ENCODE measurements at regions not wholly inside any gene's neighbourhood (a gene's known extent, or its start where the extent isn't known, plus 50 kb on each side); places are given as distances from the start of the nearest gene placed in this dataset.

DNA sequence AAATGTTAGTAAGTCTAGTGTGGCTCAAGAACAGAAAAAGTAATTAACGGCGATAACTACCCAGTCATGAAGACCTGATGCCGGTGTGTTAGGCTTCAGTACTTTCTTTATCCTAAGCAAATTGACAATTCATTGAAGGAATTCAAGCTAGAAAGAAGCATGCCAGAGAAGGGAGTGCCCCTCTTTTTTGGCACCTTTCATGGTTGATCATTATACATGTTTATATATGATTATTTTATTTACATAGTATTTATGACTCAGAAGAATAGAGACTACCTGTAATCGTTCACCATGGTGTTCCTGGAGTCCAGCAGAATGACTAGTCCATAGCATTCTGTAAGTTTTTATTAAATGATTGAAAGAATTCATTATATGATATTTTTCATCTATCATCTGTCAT, 548.3 kb upstream of the SLIT2 start:
- DNase-seq (ENCODE audit: low spot score) = no peak

DNA sequence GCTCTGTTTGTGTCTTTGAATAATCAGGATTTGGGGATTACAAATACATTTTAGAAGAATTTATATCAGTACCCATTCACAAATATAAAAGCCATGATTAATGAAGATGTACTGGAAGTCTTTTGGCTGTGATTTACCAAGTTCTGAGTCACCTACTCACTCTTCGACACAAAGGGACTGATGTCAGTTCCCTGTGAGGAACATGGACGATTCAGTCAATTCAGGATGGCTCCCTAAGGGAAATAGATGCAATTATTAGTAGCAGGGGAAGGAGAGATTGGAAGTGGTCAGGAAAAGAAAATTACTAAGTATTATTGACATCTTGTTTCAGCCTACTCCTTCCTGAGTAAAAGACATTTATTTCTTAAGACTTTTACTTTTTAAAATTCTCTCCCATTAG, 550.7 kb upstream of the SLIT2 start:
- no peak for DNase-seq (ENCODE audit: low spot score)

DNA sequence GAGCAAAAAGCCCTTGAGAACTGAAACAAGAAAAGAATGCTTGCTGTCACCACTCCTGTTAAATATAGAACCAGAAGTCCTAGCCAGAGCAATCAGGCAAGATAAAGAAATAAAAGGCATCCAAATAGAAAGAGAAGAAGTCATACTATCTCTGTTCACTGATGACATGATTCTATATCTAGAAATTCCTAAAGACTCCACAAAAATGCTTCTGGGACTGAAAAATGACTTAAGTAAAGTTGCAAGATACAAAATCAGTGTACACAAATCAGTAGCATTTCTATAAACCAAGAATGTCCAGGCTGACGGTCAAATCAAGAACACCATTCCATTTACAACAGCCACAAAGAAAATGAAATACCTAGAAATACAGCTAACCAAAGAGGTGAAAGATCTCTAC, 552.7 kb upstream of the SLIT2 start:
- DNase-seq (ENCODE audit: low spot score) = no peak

DNA sequence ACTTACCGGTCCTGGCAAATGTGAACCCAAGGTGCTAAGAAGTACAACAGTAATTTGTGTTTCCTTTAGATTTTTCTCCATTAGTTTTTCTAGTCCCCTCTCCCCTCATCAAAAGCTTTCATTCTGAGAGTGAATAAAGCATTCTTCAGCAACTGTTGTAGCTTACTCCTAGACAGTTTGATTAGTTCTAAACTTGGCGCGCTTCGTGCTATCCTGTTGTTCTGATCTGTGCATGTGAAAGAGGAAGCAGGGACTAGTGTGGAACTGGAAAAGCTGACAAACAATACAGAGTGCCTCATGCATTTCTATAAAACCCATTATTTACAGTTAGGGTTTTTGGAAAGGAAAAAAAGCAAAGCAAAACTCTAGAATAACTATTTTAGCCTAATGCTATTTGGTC, 556.9 kb upstream of the SLIT2 start:
- DNase-seq (ENCODE audit: low spot score) = peak; percentile 3

DNA sequence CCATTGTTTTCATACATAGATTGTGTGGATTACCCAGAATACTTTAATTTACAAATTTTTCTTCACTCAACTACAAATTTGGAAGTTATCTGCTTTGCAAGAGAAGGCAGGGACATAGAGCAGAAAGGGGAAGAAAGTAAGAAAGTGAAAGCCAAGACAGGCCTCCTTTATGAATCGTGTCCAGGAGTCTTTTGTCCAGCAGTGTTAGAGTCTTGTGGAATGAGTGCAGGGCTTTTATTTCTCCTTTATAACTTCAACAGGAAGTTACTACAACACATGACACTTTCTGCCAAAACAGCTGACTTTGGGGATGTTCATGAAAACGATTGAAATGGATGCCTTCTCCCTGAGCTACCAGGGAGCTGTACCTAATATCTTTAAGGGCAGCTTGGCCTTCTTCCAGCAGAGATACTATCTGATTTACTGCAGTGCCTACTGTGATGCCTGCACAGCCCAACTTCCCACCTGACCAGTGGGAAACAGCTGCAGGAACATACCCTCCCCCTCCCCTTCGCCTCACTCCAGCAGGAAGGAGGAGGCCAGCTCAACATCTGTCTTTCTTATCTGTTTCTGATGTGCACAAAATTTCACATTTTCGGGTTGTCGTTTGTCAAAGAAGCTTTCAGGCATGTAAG, 557.7 kb upstream of the SLIT2 start:
- no peak for DNase-seq (ENCODE audit: low spot score)

DNA sequence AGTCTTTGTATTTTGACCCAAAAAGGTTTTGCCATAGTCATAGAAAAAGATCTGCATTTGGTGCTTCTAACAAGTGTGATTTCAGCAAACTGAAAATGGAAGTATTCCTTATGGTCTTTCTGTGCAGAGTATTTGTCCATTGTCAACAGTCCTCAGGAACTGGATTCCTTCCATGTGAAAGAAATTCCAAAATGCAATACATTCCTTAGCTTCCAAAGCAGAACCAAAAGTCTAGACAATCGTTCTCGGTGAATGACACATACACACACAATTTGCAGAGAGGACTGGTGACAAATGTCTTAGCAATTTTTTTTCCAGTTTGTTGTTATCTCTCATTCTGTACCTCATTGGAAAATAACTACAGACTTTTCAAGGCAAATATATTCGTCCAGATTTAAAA, 562.2 kb upstream of the SLIT2 start:
- no peak for DNase-seq (ENCODE audit: low spot score)

DNA sequence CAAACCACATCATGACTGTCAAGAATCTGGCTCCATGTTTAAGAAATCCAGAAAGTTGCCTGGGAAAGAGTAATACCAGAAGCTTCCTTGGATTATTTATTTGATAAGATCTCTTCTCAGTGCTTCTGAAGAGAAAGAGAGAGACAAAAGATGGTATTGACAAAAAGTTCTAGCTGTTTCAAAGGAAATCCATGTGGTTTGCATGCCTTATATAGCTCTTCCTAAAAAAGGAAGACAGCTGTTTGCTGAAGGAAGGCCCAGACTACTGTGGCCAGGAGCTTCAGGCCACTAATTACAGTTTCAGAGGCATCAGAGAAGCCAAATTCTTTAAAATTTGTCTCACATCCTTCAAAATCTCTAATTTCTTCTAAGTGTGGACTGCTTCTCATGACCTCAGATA, 565.2 kb upstream of the SLIT2 start:
- DNase-seq (ENCODE audit: low spot score) = no peak

DNA sequence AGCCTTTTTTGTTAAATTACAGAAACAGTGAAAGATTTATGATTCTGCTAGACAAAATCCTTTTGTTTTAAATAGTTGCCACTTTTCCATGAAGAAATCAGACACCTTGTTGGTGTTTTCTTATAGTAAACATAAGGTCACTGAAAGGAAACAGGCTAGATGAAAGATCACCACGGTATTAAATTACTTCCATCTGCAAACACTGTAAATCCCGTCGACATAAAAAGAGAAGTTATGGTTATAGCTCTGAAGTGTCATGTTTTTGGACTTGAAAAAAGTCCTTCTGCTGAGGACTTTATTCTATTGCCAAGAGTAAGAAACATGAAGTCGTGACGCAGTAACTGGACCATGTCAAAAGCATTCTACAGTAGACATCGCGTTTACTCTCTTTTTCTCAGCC, 567.6 kb upstream of the SLIT2 start:
- DNase-seq (ENCODE audit: low spot score) = no peak

DNA sequence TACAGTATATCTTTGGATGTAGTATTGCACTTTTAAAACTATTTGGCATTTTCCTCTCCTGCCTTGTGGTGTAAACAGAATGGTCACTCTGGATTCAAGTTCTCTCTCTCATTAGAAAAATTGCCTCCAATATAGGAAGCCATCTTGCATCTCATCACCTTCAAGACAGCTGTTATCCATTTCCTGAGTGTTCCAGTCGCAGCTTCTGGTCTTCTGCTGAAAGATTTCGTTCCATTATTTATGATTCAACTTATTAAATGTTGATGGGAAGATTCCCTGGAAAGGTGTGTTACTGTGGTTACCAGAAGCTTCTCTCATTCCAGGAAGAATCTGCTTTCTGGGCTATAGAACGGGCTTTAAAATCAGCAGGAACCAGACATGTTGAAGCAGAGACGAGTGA, 568.3 kb upstream of the SLIT2 start:
- DNase-seq (ENCODE audit: low spot score) = no peak

DNA sequence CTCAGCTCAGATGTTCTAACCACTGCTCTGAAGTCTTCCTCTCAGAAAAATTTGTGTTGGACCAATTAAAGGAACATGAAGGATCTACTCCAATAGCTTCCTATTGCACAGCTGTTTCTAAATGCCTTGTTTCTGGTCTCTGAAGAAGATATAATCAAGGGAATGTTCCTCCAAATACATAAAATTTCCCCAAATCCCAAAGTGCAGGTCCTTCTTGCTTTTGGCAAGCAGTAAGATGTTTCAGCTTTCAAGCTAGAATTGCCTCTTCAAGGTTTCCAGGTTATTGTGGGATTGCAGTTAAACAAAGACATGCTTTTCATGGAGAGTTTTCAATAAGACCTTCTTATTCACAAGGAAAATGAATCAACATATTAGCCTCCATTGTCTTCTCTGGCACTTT, 574.5 kb upstream of the SLIT2 start:
- no peak for DNase-seq (ENCODE audit: low spot score)

DNA sequence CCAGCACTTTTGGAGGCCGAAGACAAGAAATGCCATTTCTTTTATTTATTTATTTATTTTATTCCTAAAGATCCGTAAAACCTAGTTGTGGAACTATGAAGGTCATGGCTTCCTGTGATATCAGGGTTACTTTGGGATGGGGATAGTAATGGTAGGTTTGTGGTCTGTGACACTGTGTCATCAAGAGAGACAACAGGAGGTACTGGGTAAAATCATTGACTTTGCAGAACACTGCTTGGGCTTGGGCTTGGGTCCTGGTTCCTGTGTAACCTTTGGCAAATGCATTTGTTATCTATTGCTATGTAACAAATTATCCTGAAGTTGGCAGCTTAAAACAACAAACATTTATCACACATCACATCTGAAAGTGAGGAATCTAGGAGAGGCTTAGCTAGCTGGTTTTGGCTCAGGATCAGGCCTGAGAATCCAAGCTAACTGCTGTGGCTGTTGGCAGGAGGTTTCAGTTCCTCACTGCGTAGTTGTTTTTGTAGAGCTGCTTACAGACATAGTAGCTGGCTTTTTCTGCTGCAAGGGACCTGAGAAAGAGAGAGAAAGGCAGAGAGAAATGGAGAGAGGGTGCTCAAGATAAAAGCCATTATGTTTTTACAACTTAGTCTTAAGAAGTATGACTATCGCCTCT, 576.4 kb upstream of the SLIT2 start:
- no peak for DNase-seq (ENCODE audit: low spot score)

DNA sequence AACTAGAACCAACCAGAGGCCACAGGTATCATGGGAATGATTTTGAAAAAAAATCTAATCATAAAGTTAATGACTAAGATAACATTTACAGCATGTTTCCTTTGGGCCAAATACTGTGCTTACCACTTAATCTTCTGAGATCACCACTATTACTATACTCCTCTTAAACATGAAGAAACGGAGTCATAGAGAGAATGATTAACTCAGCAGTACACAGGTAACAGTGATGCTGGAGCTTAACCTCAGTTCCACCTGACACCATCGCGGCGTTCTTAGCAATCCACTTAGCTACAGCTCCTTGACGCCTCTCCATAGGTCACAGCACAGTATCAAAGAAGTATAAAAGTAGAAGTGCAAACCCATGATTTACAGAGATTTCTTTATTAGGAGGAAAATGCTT, 592.6 kb upstream of the SLIT2 start:
- no peak for DNase-seq (ENCODE audit: low spot score)

DNA sequence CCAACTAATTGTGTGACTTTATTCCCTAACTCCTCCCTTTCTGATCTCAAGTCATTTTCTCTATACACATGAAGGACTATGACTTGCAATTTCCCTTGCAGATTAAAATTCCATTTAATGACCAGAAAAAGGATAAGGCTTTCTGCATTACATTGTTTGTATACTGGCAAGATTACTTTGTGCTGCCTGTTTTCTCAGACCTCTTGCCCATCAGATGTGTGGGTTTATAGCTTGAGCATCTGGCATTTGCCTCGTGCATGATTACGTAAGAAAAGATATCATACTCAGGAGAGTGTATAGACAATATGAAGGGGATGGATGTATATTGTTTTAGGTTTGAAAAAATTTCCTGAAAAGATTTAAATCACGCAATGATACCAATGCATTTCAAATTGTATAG, 593.8 kb upstream of the SLIT2 start:
- DNase-seq (ENCODE audit: low spot score) = no peak

DNA sequence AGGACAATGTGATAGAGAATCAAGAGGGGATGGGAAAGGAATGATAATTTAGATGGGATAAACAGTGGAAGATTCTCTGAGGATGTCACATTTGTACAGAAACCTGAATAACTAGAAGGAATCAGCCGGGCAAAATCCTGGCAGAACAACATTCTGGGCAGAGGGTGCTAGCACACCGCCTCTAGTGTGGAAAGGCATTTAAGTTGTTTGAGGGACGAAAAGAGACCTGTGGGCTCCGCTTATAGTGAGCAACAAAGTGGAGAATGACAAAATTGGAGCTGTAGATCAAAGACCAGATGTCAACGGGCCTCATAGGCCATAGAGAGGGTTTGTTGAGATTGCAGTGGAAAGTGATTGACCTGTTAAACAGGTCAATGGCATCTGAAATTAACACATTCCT, 596.0 kb upstream of the SLIT2 start:
- DNase-seq (ENCODE audit: low spot score) = no peak

DNA sequence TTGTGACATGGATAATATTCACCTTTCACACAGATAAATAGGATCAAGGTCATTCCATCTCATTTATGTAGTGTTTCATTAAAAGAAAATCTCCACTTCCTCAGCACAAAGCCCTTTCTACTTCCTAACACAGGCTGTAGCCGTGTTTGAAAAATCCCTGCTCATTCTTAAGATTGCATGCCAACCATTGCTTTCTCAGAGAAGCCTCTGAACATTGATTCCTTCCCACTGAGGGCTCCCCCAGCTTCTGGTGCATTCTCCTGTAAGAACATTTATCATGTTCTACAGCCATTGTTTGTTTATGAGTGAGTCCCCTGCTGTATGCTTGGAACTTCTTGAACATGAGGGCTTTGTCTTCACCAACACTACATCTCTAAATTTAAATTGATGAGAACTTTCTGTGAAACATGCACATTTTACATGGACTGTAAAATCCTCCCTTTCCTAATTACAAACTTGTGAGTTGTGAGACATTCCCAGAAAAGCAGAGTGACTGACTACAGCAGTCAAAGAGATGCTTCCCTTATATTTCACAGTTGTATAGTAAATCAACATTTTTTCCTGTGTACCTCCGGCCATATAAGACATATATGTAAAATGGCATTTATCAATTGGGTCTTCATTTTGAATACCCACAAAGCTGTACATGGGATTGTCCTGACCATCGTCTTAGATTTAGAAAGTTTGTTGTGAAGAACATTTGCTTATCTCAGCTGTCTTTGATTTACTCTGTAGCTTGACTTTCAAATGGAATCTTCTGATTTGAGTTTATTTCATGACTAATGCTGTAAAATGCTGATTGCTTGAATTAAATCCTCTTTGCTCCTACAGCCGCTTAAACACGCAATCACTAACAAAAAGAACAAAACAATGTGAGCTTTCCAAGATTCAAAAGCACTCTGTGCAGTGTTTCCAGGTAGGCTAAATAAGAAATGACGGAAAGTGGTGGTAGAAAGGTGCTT, 600.5 kb upstream of the SLIT2 start:
- DNase-seq (ENCODE audit: low spot score) = no peak

DNA sequence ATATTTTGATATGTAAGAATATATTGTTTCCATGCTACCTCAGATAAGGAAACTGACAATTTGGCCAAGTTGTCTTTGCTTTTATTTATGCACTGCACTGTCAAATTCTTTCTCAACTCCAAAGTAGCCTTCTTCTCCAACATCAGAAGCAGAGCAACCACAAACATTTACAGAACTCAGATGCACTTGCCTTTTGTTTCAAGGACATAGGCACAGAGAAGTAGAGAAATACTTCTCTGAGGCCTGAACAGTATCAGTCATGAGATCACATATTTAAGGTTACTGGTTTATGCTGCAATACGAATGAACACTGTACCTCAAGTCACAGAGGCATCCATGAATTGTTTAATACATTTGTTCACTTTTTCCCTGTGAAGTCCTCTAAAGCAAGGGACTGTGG, 606.1 kb upstream of the SLIT2 start:
- DNase-seq (ENCODE audit: low spot score) = no peak

DNA sequence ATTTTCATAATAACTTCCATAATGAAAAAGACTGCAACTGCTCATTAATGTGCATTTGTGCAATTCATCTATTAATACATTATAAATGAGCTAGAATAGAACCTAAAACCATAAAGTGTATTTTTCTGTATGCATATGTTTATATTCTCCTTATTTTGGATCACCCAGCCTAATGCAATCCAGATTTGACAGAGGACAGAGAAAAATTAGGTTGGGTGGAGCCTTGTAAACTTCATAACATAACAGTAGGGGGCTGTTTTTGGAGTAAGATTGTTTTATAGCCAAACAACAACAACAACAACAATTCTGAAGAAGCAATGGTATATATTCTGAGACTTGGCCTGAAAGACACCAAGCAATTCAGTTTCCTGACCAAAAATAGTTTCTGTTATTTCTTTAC, 615.3 kb upstream of the SLIT2 start:
- DNase-seq (ENCODE audit: low spot score) = no peak

DNA sequence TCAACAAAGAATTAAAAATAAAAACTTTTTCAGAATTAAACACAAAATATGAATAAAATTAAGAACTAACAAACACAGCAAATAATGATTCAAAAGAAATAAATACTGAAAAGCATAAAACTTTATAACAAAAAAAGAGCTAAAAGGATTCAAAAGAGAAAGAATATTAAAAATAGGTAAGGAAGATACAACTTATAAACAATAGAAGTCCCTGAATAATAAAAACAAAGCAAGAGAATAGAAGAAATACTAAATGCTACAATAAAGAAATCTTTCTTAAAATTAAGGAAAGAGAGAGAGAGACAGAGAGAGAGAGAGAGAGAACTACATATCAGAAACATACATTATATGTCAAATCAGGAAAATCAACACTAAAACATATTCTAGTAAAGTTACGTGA, 619.9 kb upstream of the SLIT2 start:
- DNase-seq (ENCODE audit: low spot score) = no peak

DNA sequence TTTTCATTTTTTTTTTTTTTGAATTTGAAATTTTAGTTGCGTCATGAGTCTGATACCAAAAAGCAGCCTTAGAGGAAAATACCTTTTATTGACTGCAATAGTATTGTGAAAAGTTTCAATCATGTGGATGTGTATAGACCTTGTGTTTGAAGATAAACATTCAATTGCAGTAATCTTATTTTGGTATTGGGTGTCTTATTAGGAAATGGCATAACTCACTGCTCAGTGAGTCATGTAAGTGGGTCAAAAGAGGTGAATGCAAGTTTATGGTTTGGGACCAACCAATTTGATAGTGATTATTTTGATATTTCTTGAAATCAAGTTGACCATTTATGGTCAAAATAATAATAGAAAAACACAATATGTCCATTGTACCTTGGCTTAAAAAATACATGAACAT, 627.8 kb upstream of the SLIT2 start:
- DNase-seq (ENCODE audit: low spot score) = no peak

DNA sequence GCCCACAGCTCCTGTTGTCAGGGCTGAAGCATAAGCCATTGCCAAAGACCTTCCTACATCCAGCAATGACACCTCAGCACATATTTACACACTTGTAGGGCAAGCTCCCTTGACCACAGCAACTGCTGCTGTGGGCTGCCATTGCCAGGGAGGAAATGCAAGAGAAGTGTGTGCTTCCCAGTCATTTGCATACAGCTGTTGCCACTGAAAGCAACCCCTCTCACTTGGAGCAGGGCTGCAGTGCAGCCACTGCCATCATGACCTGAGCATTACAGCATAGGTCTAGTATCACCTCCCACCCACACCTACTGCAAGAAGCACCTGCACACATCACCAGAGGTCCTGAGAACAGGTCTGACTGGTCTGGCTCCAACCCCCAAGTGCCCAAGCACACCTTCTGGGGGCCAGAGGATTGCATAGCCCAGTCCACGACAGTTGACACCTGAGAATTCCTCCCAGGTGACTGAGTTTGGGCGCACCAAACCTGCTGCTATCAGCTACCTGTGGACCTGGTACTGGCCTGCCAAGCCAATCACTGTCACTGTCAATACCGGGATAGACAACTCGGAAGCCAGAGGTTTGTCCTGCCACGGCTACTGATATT, 636.5 kb upstream of the SLIT2 start:
- no peak for DNase-seq (ENCODE audit: low spot score)

DNA sequence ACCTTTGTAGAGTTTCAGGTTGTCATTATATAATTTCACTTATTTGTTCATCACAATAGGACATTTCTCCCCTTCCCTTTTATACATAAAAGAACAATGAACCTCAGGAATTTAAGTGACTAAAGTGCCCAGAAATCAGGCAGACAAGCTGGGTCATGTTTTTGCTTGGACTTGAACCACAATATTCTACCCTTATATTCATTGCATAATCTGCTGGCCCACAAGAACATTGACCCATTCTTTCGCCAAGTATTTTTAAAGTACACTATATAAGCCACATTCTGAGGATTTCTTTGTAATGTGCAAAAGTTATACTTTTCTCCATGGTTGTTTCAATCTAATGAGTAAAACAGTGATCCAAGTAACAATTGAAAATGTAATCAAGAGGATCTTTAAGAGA, 637.5 kb upstream of the SLIT2 start:
- DNase-seq (ENCODE audit: low spot score) = no peak

DNA sequence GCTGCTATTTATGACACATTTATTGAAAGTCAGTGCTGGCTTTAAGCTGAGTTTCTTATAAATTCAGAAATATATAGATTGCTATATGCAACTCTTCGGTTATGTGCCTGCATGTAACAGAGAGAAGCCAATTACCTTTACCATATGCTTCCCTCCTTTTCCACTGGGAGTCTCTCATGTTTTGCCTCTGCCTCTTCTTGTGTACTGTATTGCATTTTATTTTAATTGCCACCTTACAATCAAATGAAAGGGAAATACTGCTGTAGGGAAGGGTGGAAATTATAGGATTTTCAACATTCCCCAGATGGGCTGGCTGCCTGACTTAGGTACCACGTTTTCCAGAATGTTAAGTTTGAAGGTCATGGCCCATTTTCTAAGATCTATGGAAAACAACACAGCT, 655.4 kb upstream of the SLIT2 start:
- DNase-seq (ENCODE audit: low spot score) = no peak

DNA sequence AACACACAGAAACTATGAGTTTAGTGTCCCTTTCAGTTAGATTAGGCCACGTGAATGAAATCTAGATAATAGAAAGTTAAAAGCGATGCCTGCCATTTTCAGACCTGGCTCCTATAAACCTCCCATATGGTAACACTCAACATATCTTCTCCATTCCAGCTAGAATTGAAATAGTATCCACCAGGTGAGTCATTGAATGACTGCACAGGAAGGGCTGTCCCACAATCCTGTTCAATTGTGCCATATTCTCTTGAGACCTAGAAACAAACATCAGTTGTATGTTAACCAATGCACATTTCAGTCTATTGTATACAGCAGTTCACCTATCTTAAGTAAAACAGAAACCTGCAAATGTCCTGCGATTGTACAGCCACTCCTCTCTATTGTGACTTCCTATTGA, 659.3 kb upstream of the SLIT2 start:
- no peak for DNase-seq (ENCODE audit: low spot score)

Measured in putamen (tissue), 1 donor.